Superior temporal gyrus (tissue), 1 donor: ENCODE measurements at regions not wholly inside any gene's neighbourhood (a gene's known extent, or its start where the extent isn't known, plus 50 kb on each side); places are given as distances from the start of the nearest gene placed in this dataset.

Experiments
- DNase-seq: peaks from one replicate; pipeline ENCODE4 v3.0.0-alpha.2; 2016; ENCODE audit errors: extremely low spot score

- DNase-seq = no peak
Measured at GRCh38 chr5:149441986-149442385, 62.9 kb upstream of the IL17B start.

- no peak for DNase-seq
Measured at GRCh38 chr5:149441194-149441753, 62.2 kb upstream of the IL17B start.

GRCh38 chr5:149439899-149440542 is 60.9 kb upstream of the IL17B start:
- no peak for DNase-seq

GRCh38 chr5:149438711-149439132 is 59.6 kb upstream of the IL17B start:
- peak; percentile 30 for DNase-seq

GRCh38 chr5:149438281-149438680 is 59.2 kb upstream of the IL17B start:
- DNase-seq = no peak

- DNase-seq = no peak
Measured at GRCh38 chr5:149437391-149438040, 58.4 kb upstream of the IL17B start.

GRCh38 chr5:149435660-149436059 is 56.6 kb upstream of the IL17B start:
- no peak for DNase-seq

GRCh38 chr5:149435015-149435376 is 55.9 kb upstream of the IL17B start:
- no peak for DNase-seq

GRCh38 chr5:149434162-149435014 is 55.3 kb upstream of the IL17B start:
- DNase-seq = peak; percentile 77

- DNase-seq = no peak
Measured at GRCh38 chr5:149433524-149434131, 54.5 kb upstream of the IL17B start.

- DNase-seq = no peak
Measured at GRCh38 chr5:149432911-149433401, 53.9 kb upstream of the IL17B start.

- no peak for DNase-seq
Measured at GRCh38 chr5:149432376-149432775, 53.3 kb upstream of the IL17B start.

- no peak for DNase-seq
Measured at GRCh38 chr5:149429839-149430721, 51.0 kb upstream of the IL17B start.
